RCC 7860 (cell line): ENCODE measurements at regions not wholly inside any gene's neighbourhood (a gene's known extent, or its start where the extent isn't known, plus 50 kb on each side); places are given as distances from the start of the nearest gene placed in this dataset.

ENCODE experiments used
- DNase-seq: peaks from one replicate; pipeline ENCODE4 v3.0.0-alpha.2; 2015; ENCODE audit warnings: low spot score
- FAIRE-seq: peaks from 2 replicates; lab custom pipeline; 2012; peaks lifted over from hg19 to GRCh38; lab: Jason Lieb, UNC

- no peak for DNase-seq
Measured at GRCh38 chr2:7207631-7208030, 290.4 kb downstream of the RNF144A start.

GRCh38 chr2:7209757-7210555, 292.7 kb downstream of the RNF144A start:
- DNase-seq (no peak), FAIRE-seq (no peak)

More at GRCh38 chr2:7207631-7208030, 290.4 kb downstream of the RNF144A start:
- FAIRE-seq = no peak

- DNase-seq (no peak), FAIRE-seq (no peak)
Measured at GRCh38 chr2:7210712-7211111, 293.5 kb downstream of the RNF144A start.

GRCh38 chr2:7225848-7226247, 308.6 kb downstream of the RNF144A start:
- no peak for FAIRE-seq
- DNase-seq = no peak

GRCh38 chr2:7226501-7226900, 309.3 kb downstream of the RNF144A start:
- no peak for FAIRE-seq
- no peak for DNase-seq

- no peak for DNase-seq
- FAIRE-seq = no peak
Measured at GRCh38 chr2:7233126-7233525, 315.9 kb downstream of the RNF144A start.

GRCh38 chr2:7237466-7237865, 320.3 kb downstream of the RNF144A start:
- FAIRE-seq = no peak

GRCh38 chr2:7239078-7239477, 321.9 kb downstream of the RNF144A start:
- DNase-seq (no peak), FAIRE-seq (no peak)

More at GRCh38 chr2:7237466-7237865, 320.3 kb downstream of the RNF144A start:
- no peak for DNase-seq

- FAIRE-seq = no peak
- DNase-seq = no peak
Measured at GRCh38 chr2:7241041-7241745, 324.0 kb downstream of the RNF144A start.

- FAIRE-seq = no peak
Measured at GRCh38 chr2:7242189-7242867, 325.1 kb downstream of the RNF144A start.

GRCh38 chr2:7243276-7243675, 326.1 kb downstream of the RNF144A start:
- FAIRE-seq (no peak), DNase-seq (no peak)

More at GRCh38 chr2:7242189-7242867, 325.1 kb downstream of the RNF144A start:
- no peak for DNase-seq

GRCh38 chr2:7256377-7256776, 339.2 kb downstream of the RNF144A start:
- no peak for DNase-seq
- FAIRE-seq = no peak

GRCh38 chr2:7262727-7263126, 345.5 kb downstream of the RNF144A start:
- FAIRE-seq (no peak), DNase-seq (no peak)

GRCh38 chr2:7264791-7265190, 347.6 kb downstream of the RNF144A start:
- no peak for FAIRE-seq
- DNase-seq = no peak

GRCh38 chr2:7265286-7265685, 348.1 kb downstream of the RNF144A start:
- no peak for FAIRE-seq

GRCh38 chr2:7269106-7269643, 352.0 kb downstream of the RNF144A start:
- no peak for DNase-seq
- FAIRE-seq = no peak

More at GRCh38 chr2:7265286-7265685, 348.1 kb downstream of the RNF144A start:
- no peak for DNase-seq

- FAIRE-seq (no peak), DNase-seq (no peak)
Measured at GRCh38 chr2:7270011-7270431, 352.8 kb downstream of the RNF144A start.

GRCh38 chr2:7272210-7272609, 355.0 kb downstream of the RNF144A start:
- DNase-seq = no peak
- no peak for FAIRE-seq

- DNase-seq (no peak), FAIRE-seq (no peak)
Measured at GRCh38 chr2:7278984-7279383, 361.8 kb downstream of the RNF144A start.

- no peak for FAIRE-seq
- no peak for DNase-seq
Measured at GRCh38 chr2:7279421-7279949, 362.3 kb downstream of the RNF144A start.

GRCh38 chr2:7280790-7281189, 363.6 kb downstream of the RNF144A start:
- DNase-seq = no peak
- FAIRE-seq = no peak
